Natural killer cell (primary cell): ENCODE measurements at regions not wholly inside any gene's neighbourhood (a gene's known extent, or its start where the extent isn't known, plus 50 kb on each side); places are given as distances from the start of the nearest gene placed in this dataset.

Source experiments
- ATAC-seq, 3 donors: fragments of 150-1000 bp in 2 of 3; fragments of 200-7000 bp in 1 of 3; cut with Tn5 transposase; 1 replicate in 1 of 3; 2 replicates in 2 of 3; pipeline ENCODE4 v1.10.0; 2021; ENCODE audit warnings: mild to moderate bottlenecking in 2 of 3, moderate library complexity in 2 of 3
- DNase-seq, 2 donors: peaks; one replicate each; pipeline versions ENCODE4 v3.0.0 to v3.0.0-alpha.2; 2013 to 2021; ENCODE audit warnings: mixed read lengths in 1 of 2
- H3K27ac ChIP-seq: one replicate; pipeline ENCODE4 v1.5.1; 2013; ENCODE audit warnings: mild to moderate bottlenecking, low read length
- H3K27me3 ChIP-seq: one replicate; pipeline ENCODE4 v1.6.1; 2013; ENCODE audit warnings: low read length; ENCODE audit not compliant: control insufficient read depth, insufficient read depth
- H3K36me3 ChIP-seq: one replicate; pipeline ENCODE4 v1.6.1; 2013; ENCODE audit warnings: low read length; ENCODE audit not compliant: control insufficient read depth, insufficient read depth
- H3K4me1 ChIP-seq: one replicate; pipeline ENCODE4 v1.6.1; 2013; ENCODE audit warnings: low read length; ENCODE audit not compliant: control insufficient read depth, insufficient read depth
- H3K4me3 ChIP-seq: one replicate; pipeline ENCODE4 v1.5.1; 2013; ENCODE audit warnings: low read length
- H3K9me3 ChIP-seq: one replicate; pipeline ENCODE4 v1.6.1; 2013; ENCODE audit warnings: low read length; ENCODE audit not compliant: control insufficient read depth, insufficient read depth
- H3K27ac Mint-ChIP-seq, 2 donors: one replicate each; pipeline ENCODE4 v1.8.0; 2022; ENCODE audit warnings: mild to moderate bottlenecking in 2 of 2, mixed read lengths in 2 of 2, moderate library complexity in 1 of 2
- H3K27me3 Mint-ChIP-seq, 2 donors: one replicate each; pipeline ENCODE4 v1.8.0; 2022; ENCODE audit warnings: low read depth in 2 of 2, mixed read lengths in 2 of 2
- H3K36me3 Mint-ChIP-seq: one replicate; pipeline ENCODE4 v1.8.0; 2022; ENCODE audit warnings: mixed read lengths
- H3K4me1 Mint-ChIP-seq, 2 donors: one replicate each; pipeline ENCODE4 v1.8.0; 2022; ENCODE audit warnings: mixed read lengths in 2 of 2
- H3K4me3 Mint-ChIP-seq: one replicate; pipeline ENCODE4 v1.8.0; 2022; ENCODE audit warnings: mild to moderate bottlenecking, moderate library complexity, mixed read lengths
- H3K9me3 Mint-ChIP-seq, 2 donors: one replicate each; pipeline ENCODE4 v1.8.0; 2022; ENCODE audit warnings: mixed read lengths in 2 of 2
- WGBS: methylation state at CpG from one replicate; pipeline ENCODE4 v1.1.7; 2013; ENCODE audit warnings: missing lambda C conversion rate; ENCODE audit not compliant: insufficient coverage; 5-methylcytosine and 5-hydroxymethylcytosine counted together
- intact Hi-C: fragments of 100-400 bp; cut with micrococcal nuclease; formaldehyde crosslinking; loops from one replicate; pipeline ENCODE4 v1.14.2; 2022
- TF ChIP-seq, protein P1 (sequence below): fragments of 200-600 bp; IDR thresholded peaks from one replicate; pipeline ENCODE4 v1.8.0; 2022; ENCODE audit warnings: antibody characterized with exemption

DNA sequence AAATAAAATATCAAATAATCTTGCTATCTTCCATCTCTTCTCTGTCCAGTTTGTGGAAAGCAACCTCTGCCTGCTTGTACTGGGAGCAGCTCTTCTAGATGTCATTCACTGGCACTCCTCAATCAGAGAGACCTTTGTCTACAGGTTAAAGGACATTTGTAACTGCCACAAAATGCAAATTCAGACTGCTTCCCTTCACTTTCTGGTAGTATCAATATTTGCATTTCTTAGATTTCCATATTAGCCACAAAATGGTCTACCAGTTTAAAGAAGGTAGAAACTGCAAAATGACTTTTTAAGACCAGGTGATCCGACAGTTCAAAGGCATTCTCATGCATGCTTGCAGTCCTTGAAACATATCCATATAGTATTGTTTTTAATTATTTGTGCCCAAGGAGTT, 51.7 kb upstream of the RCN1 start:
- ATAC-seq (no peak), DNase-seq (no peak)
- H3K27me3 Mint-ChIP-seq: peaks cover 27 to 63% of the 10 kb centered on the region in 2 donors
- 33% methylated on average over 1 of the region's 1 CpG for WGBS
- no peak overlapping the region for H3K27ac ChIP-seq
- H3K27me3 ChIP-seq: no peaks in the 10 kb centered on the region
- TF ChIP-seq, protein P1, sequence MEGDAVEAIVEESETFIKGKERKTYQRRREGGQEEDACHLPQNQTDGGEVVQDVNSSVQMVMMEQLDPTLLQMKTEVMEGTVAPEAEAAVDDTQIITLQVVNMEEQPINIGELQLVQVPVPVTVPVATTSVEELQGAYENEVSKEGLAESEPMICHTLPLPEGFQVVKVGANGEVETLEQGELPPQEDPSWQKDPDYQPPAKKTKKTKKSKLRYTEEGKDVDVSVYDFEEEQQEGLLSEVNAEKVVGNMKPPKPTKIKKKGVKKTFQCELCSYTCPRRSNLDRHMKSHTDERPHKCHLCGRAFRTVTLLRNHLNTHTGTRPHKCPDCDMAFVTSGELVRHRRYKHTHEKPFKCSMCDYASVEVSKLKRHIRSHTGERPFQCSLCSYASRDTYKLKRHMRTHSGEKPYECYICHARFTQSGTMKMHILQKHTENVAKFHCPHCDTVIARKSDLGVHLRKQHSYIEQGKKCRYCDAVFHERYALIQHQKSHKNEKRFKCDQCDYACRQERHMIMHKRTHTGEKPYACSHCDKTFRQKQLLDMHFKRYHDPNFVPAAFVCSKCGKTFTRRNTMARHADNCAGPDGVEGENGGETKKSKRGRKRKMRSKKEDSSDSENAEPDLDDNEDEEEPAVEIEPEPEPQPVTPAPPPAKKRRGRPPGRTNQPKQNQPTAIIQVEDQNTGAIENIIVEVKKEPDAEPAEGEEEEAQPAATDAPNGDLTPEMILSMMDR: no peak
- H3K4me3 Mint-ChIP-seq: no peak overlapping the region
- intact Hi-C loops: no loop called here
- no peaks in the 10 kb centered on the region for H3K9me3 ChIP-seq
- no peaks in the 10 kb centered on the region for H3K4me1 Mint-ChIP-seq
- no peaks in the 10 kb centered on the region for H3K36me3 ChIP-seq
- H3K4me1 ChIP-seq: no peaks in the 10 kb centered on the region
- H3K27ac Mint-ChIP-seq: no peak overlapping the region
- H3K36me3 Mint-ChIP-seq: no peaks in the 10 kb centered on the region
- no peaks in the 10 kb centered on the region for H3K9me3 Mint-ChIP-seq
- no peak overlapping the region for H3K4me3 ChIP-seq

DNA sequence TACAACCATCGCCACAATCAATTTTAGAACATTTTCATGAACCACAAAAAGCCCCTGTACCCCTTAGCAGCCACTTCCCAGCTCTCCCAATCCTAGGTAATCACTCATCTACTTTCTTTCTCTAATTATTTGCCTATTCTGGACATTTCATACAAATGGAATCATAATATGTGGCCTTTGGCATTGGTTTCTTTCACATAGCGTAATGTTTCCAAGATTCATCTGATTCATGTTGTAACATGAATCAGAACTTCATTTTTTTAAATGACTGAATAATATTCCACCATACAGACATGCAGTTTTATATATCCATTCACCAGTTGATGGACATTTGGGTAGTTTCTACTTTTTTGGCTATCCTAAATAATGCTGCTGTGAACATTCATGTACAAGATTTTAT, 56.2 kb upstream of the RCN1 start:
- H3K4me3 Mint-ChIP-seq: no peak overlapping the region
- DNase-seq (no peak), ATAC-seq (no peak)
- H3K4me1 ChIP-seq: no peaks in the 10 kb centered on the region
- no peaks in the 10 kb centered on the region for H3K27me3 ChIP-seq
- H3K36me3 Mint-ChIP-seq: no peaks in the 10 kb centered on the region
- WGBS: 96% methylated on average over 1 of the region's 2 CpGs
- TF ChIP-seq, protein P1: no peak
- H3K9me3 ChIP-seq: no peaks in the 10 kb centered on the region
- intact Hi-C loops: no loop called here
- no peaks in the 10 kb centered on the region for H3K9me3 Mint-ChIP-seq
- H3K4me3 ChIP-seq: no peak overlapping the region
- H3K27ac ChIP-seq: no peak overlapping the region
- H3K27me3 Mint-ChIP-seq: peaks cover 18 to 65% of the 10 kb centered on the region in 2 donors
- no peak overlapping the region for H3K27ac Mint-ChIP-seq
- H3K4me1 Mint-ChIP-seq: no peaks in the 10 kb centered on the region
- H3K36me3 ChIP-seq: no peaks in the 10 kb centered on the region

DNA sequence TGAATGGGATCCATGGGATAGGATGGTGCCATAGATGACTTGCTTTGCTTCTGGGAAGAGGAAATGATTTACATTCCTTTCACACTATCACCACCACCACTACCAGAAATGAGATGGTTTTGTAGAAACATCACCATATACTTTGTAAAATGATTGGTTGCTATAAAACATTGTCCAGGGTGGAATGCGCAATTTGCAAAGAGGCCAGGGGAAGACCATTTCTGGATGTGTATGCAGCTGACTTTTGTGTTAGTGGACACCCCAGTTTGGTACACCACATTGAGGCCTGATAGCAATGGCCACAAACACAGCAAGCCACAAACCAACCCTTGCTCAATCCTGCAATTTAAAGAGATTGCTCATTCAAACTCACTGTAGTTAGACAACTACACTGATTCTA, 56.7 kb upstream of the RCN1 start:
- H3K4me1 Mint-ChIP-seq: no peaks in the 10 kb centered on the region
- DNase-seq: no peak

DNA sequence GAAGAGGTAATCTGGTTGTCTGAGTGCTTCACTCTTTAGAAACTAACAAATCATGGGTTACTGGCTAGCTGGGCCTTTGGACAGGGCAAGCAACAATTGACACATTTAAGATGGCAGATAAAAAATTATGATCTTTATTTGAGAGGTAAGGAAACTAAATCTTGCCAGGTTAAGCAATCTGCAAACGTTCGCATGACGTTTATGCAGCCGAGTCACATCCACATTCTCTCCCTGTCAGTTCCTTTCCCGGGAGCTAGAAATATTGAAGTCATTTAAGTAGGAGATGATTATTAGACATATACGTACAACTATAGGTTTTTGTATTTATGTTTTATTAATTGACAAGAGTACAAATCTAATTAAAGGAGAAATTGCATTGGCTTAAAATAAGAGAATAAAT, 57.4 kb upstream of the RCN1 start:
- Mint-ChIP-seq H3K27me3 (peaks cover 19 to 58% of the 10 kb centered on the region in 2 donors), H3K27ac (no peak overlapping the region), H3K4me1 (no peaks in the 10 kb centered on the region), H3K4me3 (no peak overlapping the region), H3K9me3 (no peaks in the 10 kb centered on the region), H3K36me3 (no peaks in the 10 kb centered on the region)
- Histone ChIP-seq H3K4me3 (no peak overlapping the region), H3K4me1 (no peaks in the 10 kb centered on the region), H3K27me3 (no peaks in the 10 kb centered on the region), H3K36me3 (no peaks in the 10 kb centered on the region), H3K9me3 (no peaks in the 10 kb centered on the region), H3K27ac (no peak overlapping the region)
- no peak for ATAC-seq
- intact Hi-C loops: no loop called here
- no peak for DNase-seq
- TF ChIP-seq, protein P1: no peak
- WGBS: 82% methylated on average over 4 of the region's 6 CpGs

More for the DNA sequence above, 56.7 kb upstream of the RCN1 start:
- no peak overlapping the region for H3K4me3 ChIP-seq
- intact Hi-C loops: no loop called here
- no peaks in the 10 kb centered on the region for H3K4me1 ChIP-seq
- H3K36me3 ChIP-seq: no peaks in the 10 kb centered on the region
- TF ChIP-seq, protein P1: no peak
- H3K27me3 ChIP-seq: no peaks in the 10 kb centered on the region
- Mint-ChIP-seq H3K4me3 (no peak overlapping the region), H3K27me3 (peaks cover 16 to 60% of the 10 kb centered on the region in 2 donors), H3K27ac (no peak overlapping the region), H3K9me3 (no peaks in the 10 kb centered on the region), H3K36me3 (no peaks in the 10 kb centered on the region)
- H3K27ac ChIP-seq: no peak overlapping the region
- WGBS: 100% methylated on average over 1 of the region's 1 CpG
- no peak for ATAC-seq
- no peaks in the 10 kb centered on the region for H3K9me3 ChIP-seq
